ENCODE measurements at regions not wholly inside any gene's neighbourhood (a gene's known extent, or its start where the extent isn't known, plus 50 kb on each side); places are given as distances from the start of the nearest gene placed in this dataset.
A peak's percentile ranks its signal among the peaks of the same experiment; 100 is the strongest.

DNA sequence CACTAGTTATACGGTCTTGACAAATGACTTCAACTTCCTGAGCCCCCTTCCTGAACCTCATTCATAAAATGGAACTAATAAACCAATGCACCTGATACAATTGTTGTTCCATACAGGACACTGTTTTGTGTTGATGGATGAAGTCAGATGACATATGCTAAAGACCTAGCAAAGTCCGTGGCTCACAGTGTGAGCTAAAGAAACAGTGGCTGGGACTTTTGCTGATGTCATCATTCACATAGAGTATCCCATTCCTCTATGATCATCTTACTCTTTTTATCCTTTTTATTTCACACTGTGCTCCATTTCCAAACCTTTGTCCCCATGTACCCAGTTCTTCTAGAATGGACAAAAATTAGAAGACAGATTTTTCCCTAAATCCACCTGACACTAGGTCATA is 83.7 kb upstream of the KAZN start:
- WGBS: 65% methylated on average over 2 of the region's 2 CpGs
- peaks cover 0 to 69% (median 59%) of the 10 kb centered on the region in 4 donors for H3K4me1 ChIP-seq
- no peaks in the 10 kb centered on the region for H3K27me3 ChIP-seq
- H3K9me3 ChIP-seq: no peaks in the 10 kb centered on the region
- H3K36me3 ChIP-seq: no peaks in the 10 kb centered on the region
- TF ChIP-seq EP300 (IDR thresholded peaks at IDR 0.05) (no peak), POLR2A (IDR thresholded peaks at IDR 0.05; ENCODE audit: low read depth) (no peak), POLR2AphosphoS5 (IDR thresholded peaks at IDR 0.05) (no peak)
- TF ChIP-seq, protein P1, sequence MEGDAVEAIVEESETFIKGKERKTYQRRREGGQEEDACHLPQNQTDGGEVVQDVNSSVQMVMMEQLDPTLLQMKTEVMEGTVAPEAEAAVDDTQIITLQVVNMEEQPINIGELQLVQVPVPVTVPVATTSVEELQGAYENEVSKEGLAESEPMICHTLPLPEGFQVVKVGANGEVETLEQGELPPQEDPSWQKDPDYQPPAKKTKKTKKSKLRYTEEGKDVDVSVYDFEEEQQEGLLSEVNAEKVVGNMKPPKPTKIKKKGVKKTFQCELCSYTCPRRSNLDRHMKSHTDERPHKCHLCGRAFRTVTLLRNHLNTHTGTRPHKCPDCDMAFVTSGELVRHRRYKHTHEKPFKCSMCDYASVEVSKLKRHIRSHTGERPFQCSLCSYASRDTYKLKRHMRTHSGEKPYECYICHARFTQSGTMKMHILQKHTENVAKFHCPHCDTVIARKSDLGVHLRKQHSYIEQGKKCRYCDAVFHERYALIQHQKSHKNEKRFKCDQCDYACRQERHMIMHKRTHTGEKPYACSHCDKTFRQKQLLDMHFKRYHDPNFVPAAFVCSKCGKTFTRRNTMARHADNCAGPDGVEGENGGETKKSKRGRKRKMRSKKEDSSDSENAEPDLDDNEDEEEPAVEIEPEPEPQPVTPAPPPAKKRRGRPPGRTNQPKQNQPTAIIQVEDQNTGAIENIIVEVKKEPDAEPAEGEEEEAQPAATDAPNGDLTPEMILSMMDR (IDR thresholded peaks at IDR 0.05): no peak
- no peak for DNase-seq (ENCODE audit: extremely low spot score)
- H3K27ac ChIP-seq (replicated peaks in 1 of 4): no peak overlapping the region
- no peak overlapping the region for H3K4me3 ChIP-seq
- intact Hi-C loops (cut with DNase I): loop anchor here (10.0 kb wide), 1 partner anchor 400 kb away; no protein-coding TSS in a partner anchor

- Histone ChIP-seq H3K27me3 (no peaks in the 10 kb centered on the region), H3K27ac (replicated peaks in 1 of 4) (peak overlapping the region; percentile 66 to 81 (median 76)), H3K4me1 (peaks cover 0 to 75% (median 63%) of the 10 kb centered on the region in 4 donors), H3K9me3 (no peaks in the 10 kb centered on the region), H3K4me3 (no peak overlapping the region), H3K36me3 (no peaks in the 10 kb centered on the region)
- TF ChIP-seq EP300 (IDR thresholded peaks at IDR 0.05): peak; percentile 1
- peak; percentile 79 to 82 for TF ChIP-seq POLR2AphosphoS5 (IDR thresholded peaks at IDR 0.05)
- no peak for TF ChIP-seq POLR2A (IDR thresholded peaks at IDR 0.05; ENCODE audit: low read depth)
- DNase-seq (ENCODE audit: extremely low spot score): no peak
- intact Hi-C loops (cut with DNase I): loop anchor here (10.0 kb wide), 1 partner anchor 402 kb away; no protein-coding TSS in a partner anchor
- 31% methylated on average over 6 of the region's 6 CpGs for WGBS
Measured at GRCh38 chr1:14516974-14517840, 81.3 kb upstream of the KAZN start.

DNA sequence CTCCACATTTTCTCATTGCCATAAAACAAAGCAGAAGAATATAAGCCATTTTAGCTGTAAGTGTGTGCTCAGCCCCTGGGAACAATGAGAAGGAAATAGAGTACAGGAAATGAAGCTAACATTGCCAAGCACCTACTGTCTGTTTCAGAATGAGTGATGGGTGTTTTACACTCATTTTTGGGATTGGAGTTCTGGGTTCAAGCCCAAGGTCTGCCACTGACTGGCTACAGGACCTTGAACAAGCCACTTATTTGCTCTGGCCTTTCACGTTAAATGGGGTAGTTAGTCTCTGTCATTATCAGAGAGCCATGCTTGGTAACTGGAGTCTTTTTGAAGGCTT is 80.7 kb upstream of the KAZN start:
- Histone ChIP-seq H3K4me1 (peaks cover 0 to 75% (median 63%) of the 10 kb centered on the region in 4 donors), H3K36me3 (no peaks in the 10 kb centered on the region), H3K9me3 (no peaks in the 10 kb centered on the region), H3K27me3 (no peaks in the 10 kb centered on the region), H3K27ac (replicated peaks in 1 of 4) (peak overlapping the region; percentile 66 to 81 (median 74)), H3K4me3 (no peak overlapping the region)
- WGBS: 32% methylated on average over 1 of the region's 1 CpG
- DNase-seq (ENCODE audit: extremely low spot score): no peak
- intact Hi-C loops (cut with DNase I): loop anchor here (10.0 kb wide), 1 partner anchor 403 kb away; no protein-coding TSS in a partner anchor
- TF ChIP-seq, protein P1 (IDR thresholded peaks at IDR 0.05): no peak
- TF ChIP-seq POLR2AphosphoS5 (IDR thresholded peaks at IDR 0.05) (no peak), EP300 (IDR thresholded peaks at IDR 0.05) (no peak), POLR2A (IDR thresholded peaks at IDR 0.05; ENCODE audit: low read depth) (no peak)

- Histone ChIP-seq H3K36me3 (no peaks in the 10 kb centered on the region), H3K27ac (replicated peaks in 1 of 4) (peak overlapping the region; percentile 9 to 77 (median 64)), H3K9me3 (no peaks in the 10 kb centered on the region), H3K4me3 (no peak overlapping the region), H3K4me1 (peaks cover 0 to 74% (median 67%) of the 10 kb centered on the region in 4 donors), H3K27me3 (no peaks in the 10 kb centered on the region)
- intact Hi-C loops (cut with DNase I): loop anchor here (5.0 to 10.0 kb wide), 2 partner anchors 378 to 405 kb away; no protein-coding TSS in a partner anchor
- TF ChIP-seq POLR2AphosphoS5 (IDR thresholded peaks at IDR 0.05): no peak
- TF ChIP-seq POLR2A (IDR thresholded peaks at IDR 0.05; ENCODE audit: low read depth): no peak
- TF ChIP-seq, protein P1 (IDR thresholded peaks at IDR 0.05): no peak
- no peak for TF ChIP-seq EP300 (IDR thresholded peaks at IDR 0.05)
- no peak for DNase-seq (ENCODE audit: extremely low spot score)
- 88% methylated on average over 5 of the region's 5 CpGs for WGBS
Measured at GRCh38 chr1:14519976-14520375, 78.5 kb upstream of the KAZN start.

GRCh38 chr1:14520514-14521163 is 77.8 kb upstream of the KAZN start:
- WGBS: 87% methylated on average over 3 of the region's 4 CpGs
- Histone ChIP-seq H3K4me3 (no peak overlapping the region), H3K4me1 (peaks cover 0 to 75% (median 68%) of the 10 kb centered on the region in 4 donors), H3K9me3 (no peaks in the 10 kb centered on the region), H3K27me3 (no peaks in the 10 kb centered on the region), H3K27ac (replicated peaks in 1 of 4) (peak overlapping the region; percentile 55 to 77 (median 64)), H3K36me3 (no peaks in the 10 kb centered on the region)
- no peak for DNase-seq (ENCODE audit: extremely low spot score)
- TF ChIP-seq POLR2AphosphoS5 (IDR thresholded peaks at IDR 0.05): no peak
- TF ChIP-seq, protein P1 (IDR thresholded peaks at IDR 0.05): no peak
- TF ChIP-seq EP300 (IDR thresholded peaks at IDR 0.05): no peak
- no peak for TF ChIP-seq POLR2A (IDR thresholded peaks at IDR 0.05; ENCODE audit: low read depth)
- intact Hi-C loops (cut with DNase I): loop anchor here (5.0 kb wide), 1 partner anchor 378 kb away; no protein-coding TSS in a partner anchor
